ENCODE measurements at regions not wholly inside any gene's neighbourhood (a gene's known extent, or its start where the extent isn't known, plus 50 kb on each side); places are given as distances from the start of the nearest gene placed in this dataset.

GRCh38 chr1:81129366-81129765 lies 671.4 kb upstream of the ADGRL2 start:
- Mint-ChIP-seq H3K9me3 (ENCODE audit: unreplicated experiment) (no peaks in the 10 kb centered on the region), H3K27ac (ENCODE audit: unreplicated experiment) (no peak overlapping the region), H3K4me3 (ENCODE audit: unreplicated experiment) (no peak overlapping the region), H3K4me1 (ENCODE audit: unreplicated experiment) (peaks cover 25% of the 10 kb centered on the region), H3K27me3 (ENCODE audit: unreplicated experiment) (no peaks in the 10 kb centered on the region), H3K36me3 (ENCODE audit: unreplicated experiment) (no peaks in the 10 kb centered on the region)
- TF ChIP-seq, protein P1, sequence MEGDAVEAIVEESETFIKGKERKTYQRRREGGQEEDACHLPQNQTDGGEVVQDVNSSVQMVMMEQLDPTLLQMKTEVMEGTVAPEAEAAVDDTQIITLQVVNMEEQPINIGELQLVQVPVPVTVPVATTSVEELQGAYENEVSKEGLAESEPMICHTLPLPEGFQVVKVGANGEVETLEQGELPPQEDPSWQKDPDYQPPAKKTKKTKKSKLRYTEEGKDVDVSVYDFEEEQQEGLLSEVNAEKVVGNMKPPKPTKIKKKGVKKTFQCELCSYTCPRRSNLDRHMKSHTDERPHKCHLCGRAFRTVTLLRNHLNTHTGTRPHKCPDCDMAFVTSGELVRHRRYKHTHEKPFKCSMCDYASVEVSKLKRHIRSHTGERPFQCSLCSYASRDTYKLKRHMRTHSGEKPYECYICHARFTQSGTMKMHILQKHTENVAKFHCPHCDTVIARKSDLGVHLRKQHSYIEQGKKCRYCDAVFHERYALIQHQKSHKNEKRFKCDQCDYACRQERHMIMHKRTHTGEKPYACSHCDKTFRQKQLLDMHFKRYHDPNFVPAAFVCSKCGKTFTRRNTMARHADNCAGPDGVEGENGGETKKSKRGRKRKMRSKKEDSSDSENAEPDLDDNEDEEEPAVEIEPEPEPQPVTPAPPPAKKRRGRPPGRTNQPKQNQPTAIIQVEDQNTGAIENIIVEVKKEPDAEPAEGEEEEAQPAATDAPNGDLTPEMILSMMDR (IDR thresholded peaks at IDR 0.05) = no peak
- no peak for DNase-seq (ENCODE audit: extremely low spot score, unreplicated experiment)

DNA sequence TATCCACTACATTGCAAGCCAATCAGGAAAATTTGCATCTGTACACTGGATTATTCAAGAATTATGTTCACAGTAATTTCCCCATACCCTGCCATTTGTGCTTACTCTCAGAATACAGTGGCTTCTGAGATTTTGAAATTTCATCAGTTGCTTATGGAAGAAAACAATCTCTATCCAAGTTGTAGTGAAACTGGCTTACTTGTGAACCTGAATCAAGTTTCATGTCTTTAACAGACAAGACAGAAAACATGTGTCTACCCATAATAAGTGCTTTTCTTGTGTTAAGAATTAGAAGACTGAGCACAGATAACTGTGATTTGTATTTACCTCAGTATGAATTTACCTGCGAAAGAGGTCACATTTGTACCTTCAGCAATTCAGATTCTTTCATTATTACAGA lies 672.7 kb upstream of the ADGRL2 start:
- no peak for DNase-seq (ENCODE audit: extremely low spot score, unreplicated experiment)
- H3K4me3 Mint-ChIP-seq (ENCODE audit: unreplicated experiment) = no peak overlapping the region
- H3K27me3 Mint-ChIP-seq (ENCODE audit: unreplicated experiment) = no peaks in the 10 kb centered on the region
- peaks cover 25% of the 10 kb centered on the region for H3K4me1 Mint-ChIP-seq (ENCODE audit: unreplicated experiment)
- no peaks in the 10 kb centered on the region for H3K9me3 Mint-ChIP-seq (ENCODE audit: unreplicated experiment)
- TF ChIP-seq, protein P1 (IDR thresholded peaks at IDR 0.05) = no peak
- no peak overlapping the region for H3K27ac Mint-ChIP-seq (ENCODE audit: unreplicated experiment)
- H3K36me3 Mint-ChIP-seq (ENCODE audit: unreplicated experiment) = no peaks in the 10 kb centered on the region

DNA sequence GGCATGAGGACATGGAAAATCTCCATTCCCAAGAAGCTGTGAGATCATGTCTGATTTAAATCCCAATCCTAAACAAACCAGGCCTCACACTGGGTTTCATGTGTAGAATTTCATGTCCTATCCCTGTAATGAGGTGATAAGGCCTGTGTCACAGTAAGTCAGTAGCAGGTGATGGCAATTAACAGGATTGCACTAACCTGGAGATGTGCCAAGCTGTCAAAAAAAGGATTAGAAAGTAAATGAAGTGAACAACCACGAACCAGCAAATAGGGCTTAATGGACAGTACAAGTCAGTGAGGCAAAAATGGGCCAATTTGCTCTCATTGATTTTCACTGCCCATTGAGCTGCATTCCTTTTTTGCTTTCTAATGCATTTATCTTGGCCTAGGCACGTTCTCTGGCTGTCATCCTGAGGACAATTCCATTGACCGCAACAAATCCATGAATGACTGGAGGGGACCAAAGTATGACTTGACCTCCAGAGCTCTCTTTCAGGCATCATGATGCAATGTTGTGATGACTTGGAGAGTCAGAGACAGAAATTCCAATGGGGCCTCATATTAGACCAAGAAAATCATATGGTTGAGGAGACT lies 673.6 kb upstream of the ADGRL2 start:
- no peaks in the 10 kb centered on the region for H3K27me3 Mint-ChIP-seq (ENCODE audit: unreplicated experiment)
- TF ChIP-seq, protein P1 (IDR thresholded peaks at IDR 0.05) = no peak
- H3K27ac Mint-ChIP-seq (ENCODE audit: unreplicated experiment) = peak overlapping the region; percentile 62
- H3K9me3 Mint-ChIP-seq (ENCODE audit: unreplicated experiment) = no peaks in the 10 kb centered on the region
- H3K4me3 Mint-ChIP-seq (ENCODE audit: unreplicated experiment) = no peak overlapping the region
- no peaks in the 10 kb centered on the region for H3K36me3 Mint-ChIP-seq (ENCODE audit: unreplicated experiment)
- peaks cover 25% of the 10 kb centered on the region for H3K4me1 Mint-ChIP-seq (ENCODE audit: unreplicated experiment)
- DNase-seq (ENCODE audit: extremely low spot score, unreplicated experiment) = no peak

DNA sequence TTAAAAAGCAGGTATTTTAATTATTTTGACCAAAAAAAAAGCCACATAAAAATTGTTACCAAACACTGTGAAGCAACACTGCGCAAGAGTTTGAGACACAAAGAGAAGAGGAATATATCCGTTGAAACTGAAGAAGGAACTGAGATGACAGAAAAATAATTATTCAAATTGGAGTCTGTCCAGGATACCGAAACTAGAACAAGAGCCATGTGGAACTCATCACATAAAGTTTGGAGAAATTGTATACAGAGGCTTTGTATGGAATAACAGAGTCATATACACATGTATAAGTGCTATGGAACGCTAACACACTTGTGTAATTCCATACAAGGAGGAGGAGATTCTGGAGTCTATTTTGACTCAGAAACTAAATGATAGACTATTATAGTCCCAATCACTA lies 675.1 kb upstream of the ADGRL2 start:
- no peaks in the 10 kb centered on the region for H3K36me3 Mint-ChIP-seq (ENCODE audit: unreplicated experiment)
- TF ChIP-seq, protein P1 (IDR thresholded peaks at IDR 0.05) = no peak
- H3K27me3 Mint-ChIP-seq (ENCODE audit: unreplicated experiment) = no peaks in the 10 kb centered on the region
- DNase-seq (ENCODE audit: extremely low spot score, unreplicated experiment) = no peak
- H3K27ac Mint-ChIP-seq (ENCODE audit: unreplicated experiment) = no peak overlapping the region
- H3K4me3 Mint-ChIP-seq (ENCODE audit: unreplicated experiment) = no peak overlapping the region
- H3K9me3 Mint-ChIP-seq (ENCODE audit: unreplicated experiment) = no peaks in the 10 kb centered on the region
- peaks cover 25% of the 10 kb centered on the region for H3K4me1 Mint-ChIP-seq (ENCODE audit: unreplicated experiment)

- TF ChIP-seq, protein P1 (IDR thresholded peaks at IDR 0.05) = no peak
- Mint-ChIP-seq H3K36me3 (ENCODE audit: unreplicated experiment) (no peaks in the 10 kb centered on the region), H3K4me1 (ENCODE audit: unreplicated experiment) (peaks cover 6% of the 10 kb centered on the region), H3K27me3 (ENCODE audit: unreplicated experiment) (no peaks in the 10 kb centered on the region), H3K9me3 (ENCODE audit: unreplicated experiment) (no peaks in the 10 kb centered on the region), H3K27ac (ENCODE audit: unreplicated experiment) (no peak overlapping the region), H3K4me3 (ENCODE audit: unreplicated experiment) (no peak overlapping the region)
- DNase-seq (ENCODE audit: extremely low spot score, unreplicated experiment) = no peak
These were observed 679.4 kb upstream of the ADGRL2 start for GRCh38 chr1:81121306-81121705.
